ENCODE measurements at regions not wholly inside any gene's neighbourhood (a gene's known extent, or its start where the extent isn't known, plus 50 kb on each side); places are given as distances from the start of the nearest gene placed in this dataset.

GRCh38 chr2:164288235-164288634 lies 333.0 kb downstream of the GRB14 start:
- no peak for DNase-seq

DNA sequence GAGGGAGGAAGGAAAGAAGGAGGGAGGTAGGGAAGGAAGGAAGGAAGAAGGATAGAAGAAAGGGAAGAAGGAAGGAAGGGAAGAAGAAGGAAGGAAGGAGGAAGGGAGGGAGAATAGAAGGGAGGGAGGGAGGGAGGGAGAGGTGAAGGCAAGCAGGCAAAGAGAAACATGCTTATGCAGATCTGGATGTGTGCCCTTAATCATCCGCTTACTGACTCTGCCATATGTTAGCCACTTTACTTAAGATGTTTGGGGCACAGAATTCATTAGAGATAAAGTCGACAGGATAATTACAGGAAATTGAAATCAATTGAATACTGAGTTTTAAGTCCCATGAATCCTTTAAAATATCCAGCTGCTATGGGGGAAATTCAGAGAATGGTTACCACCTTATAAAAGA lies 334.2 kb downstream of the GRB14 start:
- no peak for DNase-seq

- DNase-seq: no peak
Observed at GRCh38 chr2:164285576-164285975, 335.7 kb downstream of the GRB14 start.

- no peak for DNase-seq
Observed at GRCh38 chr2:164281896-164282295, 339.4 kb downstream of the GRB14 start.

GRCh38 chr2:164275659-164276058 lies 345.6 kb downstream of the GRB14 start:
- DNase-seq: no peak

GRCh38 chr2:164260506-164260905 lies 360.8 kb downstream of the GRB14 start:
- no peak for DNase-seq

DNA sequence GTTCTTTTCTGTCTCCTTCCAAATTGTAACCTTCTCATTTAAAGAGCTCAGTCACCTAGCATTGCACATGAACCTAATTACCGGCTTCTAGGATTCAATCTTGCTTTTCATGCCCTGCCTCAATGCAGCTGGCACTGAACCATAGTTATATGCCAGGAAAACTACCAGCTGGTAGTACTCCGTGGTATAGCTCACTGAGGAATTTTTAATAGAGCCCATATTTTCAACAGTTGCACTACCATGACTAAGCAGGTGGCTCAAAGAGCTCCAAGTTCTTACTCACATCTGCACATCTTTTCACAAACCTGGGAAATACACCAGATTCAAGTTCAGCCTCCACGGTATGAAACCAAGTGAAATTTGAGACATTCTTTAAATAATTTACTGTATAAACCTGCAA lies 363.5 kb downstream of the GRB14 start:
- DNase-seq: no peak

- DNase-seq: no peak
Observed at GRCh38 chr2:164252568-164253287, 368.6 kb downstream of the GRB14 start.

DNA sequence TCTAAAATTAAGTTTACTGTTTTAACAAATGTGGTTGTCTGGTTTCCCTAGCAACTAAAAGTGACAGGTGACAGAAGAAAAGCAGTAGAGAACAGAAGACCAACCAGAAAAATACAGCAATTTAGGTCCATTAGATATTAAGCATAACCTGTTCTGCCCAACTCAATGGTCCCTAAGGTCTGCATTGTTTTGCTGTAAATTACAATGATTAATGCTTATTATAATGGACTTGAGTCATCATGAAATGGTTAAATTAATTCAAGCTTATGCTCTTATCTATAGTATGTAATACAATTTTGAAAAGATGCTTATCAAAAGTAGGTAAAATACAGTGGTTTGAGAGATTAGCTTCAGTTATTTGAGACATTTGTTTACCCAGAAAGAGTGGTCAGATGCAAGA lies 378.0 kb downstream of the GRB14 start:
- no peak for DNase-seq

GRCh38 chr2:164242409-164242808 lies 378.9 kb downstream of the GRB14 start:
- no peak for DNase-seq

GRCh38 chr2:164234074-164234473 lies 387.2 kb downstream of the GRB14 start:
- DNase-seq: no peak

DNA sequence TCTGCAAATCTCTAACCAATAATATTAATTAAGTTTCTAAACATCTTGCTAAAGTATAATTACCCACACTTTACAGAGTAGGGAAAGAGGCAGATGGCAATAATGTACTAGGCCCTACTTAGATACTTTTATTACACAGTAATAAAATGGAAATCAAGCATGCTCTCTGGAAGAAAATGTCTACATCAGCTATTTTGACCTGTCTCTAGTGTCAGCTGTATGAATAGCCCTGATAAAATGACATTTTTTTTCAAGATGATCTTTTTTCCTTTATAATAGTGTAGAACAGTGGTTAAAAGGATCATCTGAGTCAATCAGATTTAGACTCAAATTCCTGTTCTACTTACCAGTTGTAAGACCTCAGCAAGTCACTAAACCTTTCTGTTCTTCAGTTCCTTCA lies 397.3 kb downstream of the GRB14 start:
- DNase-seq: no peak

DNA sequence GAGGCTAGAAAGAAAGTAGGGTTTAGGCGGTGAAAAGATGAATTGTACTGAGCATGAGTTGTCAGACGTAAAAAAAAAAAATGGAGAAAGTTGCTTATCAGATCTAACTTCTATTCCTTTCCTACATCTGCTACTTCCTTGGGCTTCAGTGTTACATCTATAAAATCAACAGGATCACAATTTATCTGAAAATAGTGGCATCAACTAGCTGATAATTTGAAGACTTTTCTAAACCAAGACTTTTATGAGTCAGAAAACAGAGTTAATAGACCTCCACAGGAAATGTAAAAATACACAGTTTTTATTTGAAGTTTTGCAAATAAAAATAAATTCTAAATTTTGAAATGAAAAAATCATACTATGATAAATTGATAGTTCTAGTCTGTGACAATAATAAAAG lies 399.8 kb downstream of the GRB14 start:
- DNase-seq: no peak

DNA sequence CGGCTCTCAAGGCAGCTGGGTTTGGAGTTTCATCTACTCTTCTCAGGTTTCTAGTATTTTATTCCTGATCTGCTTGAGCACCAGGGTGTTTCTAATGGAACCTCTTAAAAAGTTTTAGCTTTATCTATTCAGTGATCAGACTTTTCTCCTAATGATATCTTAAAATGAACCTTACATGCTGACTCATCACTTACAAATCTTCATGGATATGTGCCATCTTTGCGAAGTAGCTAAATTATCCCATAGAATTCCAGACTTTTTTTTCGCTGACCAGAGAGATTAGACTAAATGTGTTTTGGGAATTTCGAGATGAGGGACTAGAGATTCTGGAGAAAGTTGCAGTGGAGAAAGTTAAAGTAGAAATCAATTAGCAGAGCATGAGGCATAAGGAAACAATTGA lies 401.0 kb downstream of the GRB14 start:
- no peak for DNase-seq

GRCh38 chr2:164213916-164214315 lies 407.4 kb downstream of the GRB14 start:
- DNase-seq: no peak

DNA sequence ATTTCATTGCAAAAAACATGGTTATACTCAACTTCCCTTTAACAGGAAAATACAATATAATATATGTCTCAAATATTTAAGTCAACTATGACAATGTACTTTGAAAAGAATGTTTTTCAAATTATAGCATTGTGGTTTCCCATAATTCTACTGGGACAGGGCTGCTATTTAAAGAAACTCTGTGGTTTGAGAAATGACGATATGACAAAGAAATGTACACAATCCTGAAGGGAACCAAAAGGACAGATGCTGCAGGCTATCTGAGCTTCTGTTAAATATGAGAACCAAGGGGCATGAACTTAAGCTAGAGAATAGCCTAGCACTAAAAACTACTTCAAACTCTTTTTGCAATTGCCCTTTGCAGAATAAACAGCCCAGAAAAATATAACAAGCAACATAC lies 415.9 kb downstream of the GRB14 start:
- DNase-seq: no peak

DNA sequence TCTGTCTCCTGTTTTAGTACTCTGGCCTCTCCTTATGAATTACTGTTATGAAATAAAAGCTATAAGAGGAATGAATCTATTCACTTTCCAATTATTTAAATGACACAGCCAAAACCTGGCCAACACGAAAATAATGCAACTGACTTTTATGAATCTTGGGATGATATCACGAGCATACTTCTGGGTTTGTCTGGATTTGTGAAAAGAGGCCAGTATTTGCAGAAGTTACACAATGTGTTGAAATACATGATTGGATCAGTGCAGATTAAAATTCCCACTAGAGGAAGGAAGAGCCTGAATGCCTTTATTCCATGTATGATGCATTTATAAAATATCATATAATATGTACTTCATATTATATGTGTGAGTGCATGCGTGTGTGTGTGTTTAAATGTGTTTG lies 418.2 kb downstream of the GRB14 start:
- DNase-seq: no peak

GRCh38 chr2:164198256-164198655 lies 423.0 kb downstream of the GRB14 start:
- no peak for DNase-seq

DNA sequence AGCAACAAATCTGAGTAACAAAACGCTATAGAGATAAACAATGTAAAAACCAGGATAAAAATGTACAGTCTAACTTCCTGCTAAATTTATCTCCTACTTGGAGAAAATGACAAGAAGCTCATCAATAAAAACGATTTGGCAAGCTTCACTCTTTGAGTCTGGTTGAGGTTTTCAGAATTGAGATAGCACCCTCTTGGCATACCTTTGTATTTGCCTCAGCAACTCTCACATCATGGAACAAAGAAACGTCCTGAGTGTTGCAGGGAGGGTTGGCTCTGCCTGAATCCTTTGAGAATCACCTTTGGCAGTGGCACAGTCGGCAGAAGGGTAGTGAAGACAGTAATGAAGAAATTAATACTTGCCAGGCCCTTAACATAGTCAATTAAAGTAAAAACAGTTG lies 430.6 kb downstream of the GRB14 start:
- no peak for DNase-seq

DNA sequence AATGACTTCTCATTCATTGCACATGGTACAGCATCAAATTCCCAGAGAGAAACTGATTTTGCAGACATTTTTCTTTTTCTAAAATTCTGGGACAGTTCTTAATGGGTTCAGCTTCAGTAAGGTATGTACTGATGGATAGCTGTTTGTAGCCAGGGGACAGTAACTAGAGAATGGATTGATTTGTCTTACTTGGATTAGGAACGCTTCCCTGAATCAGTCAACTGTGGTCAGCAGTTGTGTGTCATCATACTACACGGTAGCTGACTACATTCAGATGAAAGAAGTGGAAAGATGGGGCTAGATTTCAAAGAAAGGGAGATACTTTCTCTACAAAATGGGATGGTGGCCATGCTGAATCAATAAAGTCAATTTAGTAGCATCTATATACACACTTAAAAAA lies 431.4 kb downstream of the GRB14 start:
- DNase-seq: no peak

- DNase-seq: no peak
Observed at GRCh38 chr2:164187121-164187520, 434.2 kb downstream of the GRB14 start.

DNA sequence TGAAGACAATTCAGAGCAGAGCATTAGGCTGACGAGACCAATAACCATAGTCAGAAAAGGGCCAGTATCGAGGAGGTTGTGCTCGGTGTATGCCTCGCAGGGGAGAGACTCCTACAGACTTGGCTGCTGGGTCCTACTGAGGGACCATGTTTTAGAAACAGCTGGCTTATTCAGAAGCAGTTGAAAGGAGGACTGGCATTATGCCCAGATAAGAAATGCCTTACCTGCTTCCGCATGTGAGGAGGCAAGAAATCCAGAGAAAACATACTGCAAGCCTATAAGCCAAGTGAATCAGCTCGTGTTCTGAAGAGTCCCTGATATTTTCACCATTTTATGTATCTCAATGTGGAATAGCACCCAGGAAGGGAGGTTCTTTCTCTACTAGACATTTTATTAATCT lies 434.7 kb downstream of the GRB14 start:
- DNase-seq: no peak

DNA sequence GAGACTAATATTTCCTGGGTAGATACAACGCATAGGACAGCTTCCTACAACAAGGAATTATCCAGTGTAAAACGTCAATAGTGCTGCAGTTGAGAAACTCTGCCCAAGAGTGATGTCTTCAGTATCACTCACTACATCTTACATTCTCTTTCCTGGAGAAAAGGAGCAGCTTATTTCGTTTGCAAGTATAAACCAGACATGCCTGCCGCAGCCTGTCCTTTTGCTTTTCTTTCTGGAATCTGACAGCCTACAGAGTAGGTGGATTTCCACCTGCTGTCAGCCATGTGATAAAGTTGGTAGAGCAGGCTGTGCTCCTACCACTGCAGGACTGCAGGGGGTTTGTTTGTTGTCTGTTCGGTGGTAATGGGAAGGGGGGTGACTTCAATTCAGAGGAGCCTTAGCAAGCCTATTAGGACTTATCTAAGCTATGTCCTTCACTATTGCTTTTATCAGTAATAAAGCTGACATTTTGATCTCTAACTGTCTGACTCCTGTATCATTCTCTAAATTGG lies 439.1 kb downstream of the GRB14 start:
- no peak for DNase-seq

GRCh38 chr2:164178835-164179465 lies 442.3 kb downstream of the GRB14 start:
- no peak for DNase-seq

- DNase-seq: no peak
Observed at GRCh38 chr2:164164602-164165001, 428.8 kb upstream of the FIGN start.
